ENCODE measurements at regions not wholly inside any gene's neighbourhood (a gene's known extent, or its start where the extent isn't known, plus 50 kb on each side); places are given as distances from the start of the nearest gene placed in this dataset.

- TF ChIP-seq CTCF (conservative IDR thresholded peaks at IDR 0.05; ENCODE audit: low read length) (no peak), EZH2phosphoT487 (IDR thresholded peaks at IDR 0.05; ENCODE audit: borderline replicate concordance, low read depth, low read length) (no peak)
Measured at GRCh38 chrX:130974323-130974722, 71.3 kb upstream of the ENOX2 start.

All from OCI-LY7 (cell line).